Activated T-cell treated with anti-CD3 and anti-CD28 coated beads, Interleukin-2, amount 50 U/mL, for 72 hours (primary cell): ENCODE measurements at regions not wholly inside any gene's neighbourhood (a gene's known extent, or its start where the extent isn't known, plus 50 kb on each side); places are given as distances from the start of the nearest gene placed in this dataset.

ENCODE experiments used
- ATAC-seq, 2 donors: fragments of 150-1000 bp; cut with Tn5 transposase; replicated peaks in 1 of 2; 2 replicates each; pipeline ENCODE4 v1.10.0; 2021; ENCODE audit warnings: moderate library complexity in 2 of 2, mild to moderate bottlenecking in 1 of 2
- DNase-seq, 2 donors: peaks; one replicate each; pipeline ENCODE4 v3.0.0; 2021 to 2022; ENCODE audit warnings: mixed read lengths in 1 of 2
- H3K27ac Mint-ChIP-seq: one replicate; pipeline ENCODE4 v1.8.0; 2022; ENCODE audit warnings: mild to moderate bottlenecking, moderate library complexity, mixed read lengths
- H3K27me3 Mint-ChIP-seq: one replicate; pipeline ENCODE4 v1.8.0; 2022; ENCODE audit warnings: low read depth, mixed read lengths
- H3K36me3 Mint-ChIP-seq, 2 donors: one replicate each; pipeline ENCODE4 v1.8.0; 2022; ENCODE audit warnings: mixed read lengths in 2 of 2, mild to moderate bottlenecking in 1 of 2; ENCODE audit not compliant: insufficient read depth in 2 of 2
- H3K4me1 Mint-ChIP-seq: one replicate; pipeline ENCODE4 v1.8.0; 2022; ENCODE audit warnings: low read depth, mixed read lengths
- H3K4me3 Mint-ChIP-seq, 2 donors: one replicate each; pipeline ENCODE4 v1.8.0; 2022; ENCODE audit warnings: mild to moderate bottlenecking in 2 of 2, mixed read lengths in 2 of 2, moderate library complexity in 2 of 2
- H3K9me3 Mint-ChIP-seq, 2 donors: one replicate each; pipeline ENCODE4 v1.8.0; 2022; ENCODE audit warnings: mixed read lengths in 2 of 2

- Mint-ChIP-seq H3K9me3 (no peaks in the 10 kb centered on the region), H3K36me3 (peaks cover 0 to 2% of the 10 kb centered on the region in 2 donors), H3K27me3 (peaks cover 11% of the 10 kb centered on the region), H3K4me1 (no peaks in the 10 kb centered on the region), H3K4me3 (no peak overlapping the region), H3K27ac (no peak overlapping the region)
- no peak for DNase-seq
- ATAC-seq, result no peak
Observed at GRCh38 chrX:42686706-42687105, 91.3 kb downstream of the PPP1R2C start.

- no peak for ATAC-seq
- DNase-seq, result no peak
- H3K4me3 Mint-ChIP-seq, result no peak overlapping the region
- H3K27ac Mint-ChIP-seq, result no peak overlapping the region
- H3K9me3 Mint-ChIP-seq, result no peaks in the 10 kb centered on the region
- peaks cover 11% of the 10 kb centered on the region for H3K27me3 Mint-ChIP-seq
- peaks cover 0 to 2% of the 10 kb centered on the region in 2 donors for H3K36me3 Mint-ChIP-seq
- no peaks in the 10 kb centered on the region for H3K4me1 Mint-ChIP-seq
Observed at GRCh38 chrX:42686296-42686695, 91.7 kb downstream of the PPP1R2C start.

- H3K4me3 Mint-ChIP-seq, result no peak overlapping the region
- no peaks in the 10 kb centered on the region for H3K4me1 Mint-ChIP-seq
- H3K27ac Mint-ChIP-seq, result no peak overlapping the region
- ATAC-seq (no peak), DNase-seq (no peak)
- H3K27me3 Mint-ChIP-seq, result peaks cover 11% of the 10 kb centered on the region
- peaks cover 0 to 2% of the 10 kb centered on the region in 2 donors for H3K36me3 Mint-ChIP-seq
- no peaks in the 10 kb centered on the region for H3K9me3 Mint-ChIP-seq
Observed at GRCh38 chrX:42684065-42684464, 93.9 kb downstream of the PPP1R2C start.

- no peaks in the 10 kb centered on the region for H3K4me1 Mint-ChIP-seq
- DNase-seq, result no peak
- no peak overlapping the region for H3K27ac Mint-ChIP-seq
- H3K9me3 Mint-ChIP-seq, result no peaks in the 10 kb centered on the region
- ATAC-seq, result no peak
- no peaks in the 10 kb centered on the region for H3K36me3 Mint-ChIP-seq
- no peaks in the 10 kb centered on the region for H3K27me3 Mint-ChIP-seq
- no peak overlapping the region for H3K4me3 Mint-ChIP-seq
Observed at GRCh38 chrX:42680666-42681065, 97.3 kb downstream of the PPP1R2C start.

- Mint-ChIP-seq H3K36me3 (no peaks in the 10 kb centered on the region), H3K27ac (no peak overlapping the region), H3K27me3 (no peaks in the 10 kb centered on the region), H3K4me1 (no peaks in the 10 kb centered on the region), H3K4me3 (no peak overlapping the region), H3K9me3 (peaks cover 1% of the 10 kb centered on the region in 2 donors)
- ATAC-seq (no peak), DNase-seq (no peak)
Observed at GRCh38 chrX:42678133-42678532, 99.8 kb downstream of the PPP1R2C start.

- peaks cover 16% of the 10 kb centered on the region for H3K27me3 Mint-ChIP-seq
- H3K4me1 Mint-ChIP-seq, result no peaks in the 10 kb centered on the region
- no peak for DNase-seq
- no peak for ATAC-seq
- H3K36me3 Mint-ChIP-seq, result peaks cover 0 to 5% of the 10 kb centered on the region in 2 donors
- H3K9me3 Mint-ChIP-seq, result peaks cover 1 to 9% of the 10 kb centered on the region in 2 donors
- no peak overlapping the region for H3K27ac Mint-ChIP-seq
- H3K4me3 Mint-ChIP-seq, result no peak overlapping the region
Observed at GRCh38 chrX:42673301-42673810, 104.6 kb downstream of the PPP1R2C start.

GRCh38 chrX:42664680-42665079 is 113.3 kb downstream of the PPP1R2C start:
- no peak overlapping the region for H3K27ac Mint-ChIP-seq
- no peak for DNase-seq
- no peaks in the 10 kb centered on the region for H3K36me3 Mint-ChIP-seq
- ATAC-seq, result no peak
- peaks cover 0 to 4% of the 10 kb centered on the region in 2 donors for H3K9me3 Mint-ChIP-seq
- H3K4me1 Mint-ChIP-seq, result no peaks in the 10 kb centered on the region
- H3K27me3 Mint-ChIP-seq, result no peaks in the 10 kb centered on the region
- no peak overlapping the region for H3K4me3 Mint-ChIP-seq

GRCh38 chrX:42628471-42628870 is 149.5 kb downstream of the PPP1R2C start:
- Mint-ChIP-seq H3K4me1 (no peaks in the 10 kb centered on the region), H3K27ac (no peak overlapping the region), H3K4me3 (no peak overlapping the region), H3K36me3 (peaks cover 0 to 2% of the 10 kb centered on the region in 2 donors), H3K27me3 (peaks cover 5% of the 10 kb centered on the region), H3K9me3 (peaks cover 3 to 4% of the 10 kb centered on the region in 2 donors)
- no peak for ATAC-seq
- DNase-seq, result no peak

GRCh38 chrX:42627891-42628290 is 150.1 kb downstream of the PPP1R2C start:
- DNase-seq (no peak), ATAC-seq (no peak)
- Mint-ChIP-seq H3K9me3 (peaks cover 3 to 4% of the 10 kb centered on the region in 2 donors), H3K4me1 (no peaks in the 10 kb centered on the region), H3K36me3 (peaks cover 0 to 2% of the 10 kb centered on the region in 2 donors), H3K4me3 (no peak overlapping the region), H3K27ac (no peak overlapping the region), H3K27me3 (no peaks in the 10 kb centered on the region)

GRCh38 chrX:42624524-42624923 is 153.4 kb downstream of the PPP1R2C start:
- ATAC-seq, result no peak
- H3K4me3 Mint-ChIP-seq, result no peak overlapping the region
- peaks cover 6% of the 10 kb centered on the region for H3K27me3 Mint-ChIP-seq
- H3K36me3 Mint-ChIP-seq, result peaks cover 0 to under 1% of the 10 kb centered on the region in 2 donors
- H3K9me3 Mint-ChIP-seq, result peaks cover 0 to under 1% of the 10 kb centered on the region in 2 donors
- DNase-seq, result no peak
- no peaks in the 10 kb centered on the region for H3K4me1 Mint-ChIP-seq
- no peak overlapping the region for H3K27ac Mint-ChIP-seq

- DNase-seq (no peak), ATAC-seq (no peak)
- Mint-ChIP-seq H3K36me3 (peaks cover 0 to 6% of the 10 kb centered on the region in 2 donors), H3K27ac (no peak overlapping the region), H3K4me1 (peaks cover 8% of the 10 kb centered on the region), H3K9me3 (peaks cover 0 to 2% of the 10 kb centered on the region in 2 donors), H3K4me3 (no peak overlapping the region), H3K27me3 (peaks cover 11% of the 10 kb centered on the region)
Observed at GRCh38 chrX:42619068-42619467, 158.9 kb downstream of the PPP1R2C start.

- no peak overlapping the region for H3K27ac Mint-ChIP-seq
- peaks cover 0 to 6% of the 10 kb centered on the region in 2 donors for H3K36me3 Mint-ChIP-seq
- no peak for ATAC-seq
- H3K27me3 Mint-ChIP-seq, result peaks cover 5% of the 10 kb centered on the region
- H3K9me3 Mint-ChIP-seq, result peaks cover 0 to 5% of the 10 kb centered on the region in 2 donors
- no peak for DNase-seq
- no peak overlapping the region for H3K4me3 Mint-ChIP-seq
- H3K4me1 Mint-ChIP-seq, result peaks cover 8% of the 10 kb centered on the region
Observed at GRCh38 chrX:42616981-42617380, 161.0 kb downstream of the PPP1R2C start.

GRCh38 chrX:42615161-42615563 is 162.8 kb downstream of the PPP1R2C start:
- DNase-seq (peak; percentile 2 to 7), ATAC-seq (no peak)
- Mint-ChIP-seq H3K9me3 (peaks cover 0 to 5% of the 10 kb centered on the region in 2 donors), H3K27me3 (peaks cover 5% of the 10 kb centered on the region), H3K4me1 (peaks cover 8% of the 10 kb centered on the region), H3K27ac (no peak overlapping the region), H3K36me3 (peaks cover 0 to 6% of the 10 kb centered on the region in 2 donors), H3K4me3 (no peak overlapping the region)

GRCh38 chrX:42606591-42606990 is 171.4 kb downstream of the PPP1R2C start:
- DNase-seq (no peak), ATAC-seq (no peak)
- no peaks in the 10 kb centered on the region for H3K9me3 Mint-ChIP-seq
- H3K27ac Mint-ChIP-seq, result no peak overlapping the region
- peaks cover 5% of the 10 kb centered on the region for H3K27me3 Mint-ChIP-seq
- no peaks in the 10 kb centered on the region for H3K4me1 Mint-ChIP-seq
- H3K4me3 Mint-ChIP-seq, result no peak overlapping the region
- H3K36me3 Mint-ChIP-seq, result no peaks in the 10 kb centered on the region
